MM.1S (cell line): ENCODE measurements at regions not wholly inside any gene's neighbourhood (a gene's known extent, or its start where the extent isn't known, plus 50 kb on each side); places are given as distances from the start of the nearest gene placed in this dataset.

Source experiments
- EZH2phosphoT487 ChIP-seq: fragments of 300-600 bp; sonication (generic); IDR thresholded peaks from 2 replicates; pipeline ENCODE4 v1.6.1; 2018; ENCODE audit warnings: antibody characterized with exemption, low read length
- TF ChIP-seq, protein P1 (sequence below): fragments of 300-600 bp; sonication (generic); IDR thresholded peaks from 2 replicates; pipeline ENCODE4 v1.5.1; 2016; ENCODE audit warnings: antibody characterized with exemption, low read length, mixed read lengths

DNA sequence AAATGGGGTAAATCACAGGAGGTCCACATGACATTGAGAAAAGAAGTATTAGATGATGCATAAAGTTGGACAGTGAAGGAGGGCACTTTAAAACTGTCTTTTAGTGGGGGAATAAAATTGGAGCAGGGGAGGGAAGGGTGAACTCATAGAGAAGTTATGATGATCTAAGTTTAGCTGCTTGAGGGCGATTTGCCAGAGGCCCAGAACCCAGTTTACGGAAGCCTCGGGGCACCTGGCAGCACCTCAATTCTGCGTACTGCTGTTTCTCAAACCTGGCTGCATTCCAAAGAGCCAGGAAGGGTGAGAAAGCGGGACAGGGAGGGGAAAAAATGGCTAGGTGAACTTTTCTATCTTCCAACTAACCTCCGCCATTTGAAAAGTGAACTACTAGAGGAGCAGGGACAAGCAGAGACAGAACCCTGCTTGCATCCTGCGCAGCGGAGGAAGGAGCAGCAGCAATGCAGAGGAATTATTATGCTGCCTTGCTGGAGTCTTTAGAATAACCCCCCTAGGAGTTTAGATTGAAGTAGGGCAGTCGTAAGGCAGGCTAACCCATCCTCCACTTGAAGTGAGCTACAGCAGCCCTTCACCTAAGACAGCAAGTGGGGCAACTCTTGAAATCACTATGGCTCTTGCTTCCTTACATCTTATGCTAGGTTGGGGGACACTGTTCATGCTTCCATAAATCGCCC, 316.8 kb downstream of the BRINP1 start:
- TF ChIP-seq, protein P1, sequence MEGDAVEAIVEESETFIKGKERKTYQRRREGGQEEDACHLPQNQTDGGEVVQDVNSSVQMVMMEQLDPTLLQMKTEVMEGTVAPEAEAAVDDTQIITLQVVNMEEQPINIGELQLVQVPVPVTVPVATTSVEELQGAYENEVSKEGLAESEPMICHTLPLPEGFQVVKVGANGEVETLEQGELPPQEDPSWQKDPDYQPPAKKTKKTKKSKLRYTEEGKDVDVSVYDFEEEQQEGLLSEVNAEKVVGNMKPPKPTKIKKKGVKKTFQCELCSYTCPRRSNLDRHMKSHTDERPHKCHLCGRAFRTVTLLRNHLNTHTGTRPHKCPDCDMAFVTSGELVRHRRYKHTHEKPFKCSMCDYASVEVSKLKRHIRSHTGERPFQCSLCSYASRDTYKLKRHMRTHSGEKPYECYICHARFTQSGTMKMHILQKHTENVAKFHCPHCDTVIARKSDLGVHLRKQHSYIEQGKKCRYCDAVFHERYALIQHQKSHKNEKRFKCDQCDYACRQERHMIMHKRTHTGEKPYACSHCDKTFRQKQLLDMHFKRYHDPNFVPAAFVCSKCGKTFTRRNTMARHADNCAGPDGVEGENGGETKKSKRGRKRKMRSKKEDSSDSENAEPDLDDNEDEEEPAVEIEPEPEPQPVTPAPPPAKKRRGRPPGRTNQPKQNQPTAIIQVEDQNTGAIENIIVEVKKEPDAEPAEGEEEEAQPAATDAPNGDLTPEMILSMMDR, result no peak
- no peak for TF ChIP-seq EZH2phosphoT487
